ENCODE measurements at regions not wholly inside any gene's neighbourhood (a gene's known extent, or its start where the extent isn't known, plus 50 kb on each side); places are given as distances from the start of the nearest gene placed in this dataset.

GRCh38 chr16:64211331-64211730 is 910.5 kb downstream of the CDH11 start:
- H3K4me2 ChIP-seq (ENCODE audit: insufficient read depth, low read length), result peak overlapping the region; percentile 73
- TF ChIP-seq CTCF (IDR thresholded peaks at IDR 0.05; ENCODE audit: extremely low read depth, low read depth, low read length), result no peak

GRCh38 chr16:64206862-64207261 is 915.0 kb downstream of the CDH11 start:
- peak; percentile 53 for DNase-seq (ENCODE audit: insufficient read length, low spot score, missing footprints)
- no peak overlapping the region for H3K4me3 ChIP-seq (ENCODE audit: insufficient read depth, low read length)
- H3K4me1 ChIP-seq (ENCODE audit: insufficient read depth, low read length), result no peaks in the 10 kb centered on the region
- H4K20me1 ChIP-seq (ENCODE audit: insufficient read depth, low read length), result no peaks in the 10 kb centered on the region
- no peak overlapping the region for H3K27ac ChIP-seq (ENCODE audit: low read depth, low read length)
- H3K79me2 ChIP-seq (ENCODE audit: insufficient read depth, low read length), result no peaks in the 10 kb centered on the region
- no peaks in the 10 kb centered on the region for H3K9me3 ChIP-seq (ENCODE audit: low read depth, low read length)
- no peaks in the 10 kb centered on the region for H3K27me3 ChIP-seq (ENCODE audit: insufficient read depth, low read length)
- H2AFZ ChIP-seq (ENCODE audit: low read length), result no peak overlapping the region
- H3K36me3 ChIP-seq (ENCODE audit: insufficient read depth, low read length), result no peaks in the 10 kb centered on the region
- H3K4me2 ChIP-seq (ENCODE audit: insufficient read depth, low read length), result no peak overlapping the region
- no peak for TF ChIP-seq CTCF (IDR thresholded peaks at IDR 0.05; ENCODE audit: extremely low read depth, low read depth, low read length)

More at GRCh38 chr16:64211331-64211730, 910.5 kb downstream of the CDH11 start:
- H4K20me1 ChIP-seq (ENCODE audit: insufficient read depth, low read length), result no peaks in the 10 kb centered on the region
- H3K36me3 ChIP-seq (ENCODE audit: insufficient read depth, low read length), result no peaks in the 10 kb centered on the region
- no peaks in the 10 kb centered on the region for H3K4me1 ChIP-seq (ENCODE audit: insufficient read depth, low read length)
- peak; percentile 22 for DNase-seq (ENCODE audit: insufficient read length, low spot score, missing footprints)
- peak overlapping the region; percentile 19 for H3K27ac ChIP-seq (ENCODE audit: low read depth, low read length)
- H3K9me3 ChIP-seq (ENCODE audit: low read depth, low read length), result no peaks in the 10 kb centered on the region
- peak overlapping the region; percentile 41 for H3K4me3 ChIP-seq (ENCODE audit: insufficient read depth, low read length)
- no peaks in the 10 kb centered on the region for H3K27me3 ChIP-seq (ENCODE audit: insufficient read depth, low read length)
- H2AFZ ChIP-seq (ENCODE audit: low read length), result peak overlapping the region; percentile 93
- H3K79me2 ChIP-seq (ENCODE audit: insufficient read depth, low read length), result no peaks in the 10 kb centered on the region

GRCh38 chr16:64203126-64203525 is 918.7 kb downstream of the CDH11 start:
- no peak overlapping the region for H3K4me3 ChIP-seq (ENCODE audit: insufficient read depth, low read length)
- no peaks in the 10 kb centered on the region for H3K36me3 ChIP-seq (ENCODE audit: insufficient read depth, low read length)
- H2AFZ ChIP-seq (ENCODE audit: low read length), result no peak overlapping the region
- H3K79me2 ChIP-seq (ENCODE audit: insufficient read depth, low read length), result no peaks in the 10 kb centered on the region
- no peaks in the 10 kb centered on the region for H3K27me3 ChIP-seq (ENCODE audit: insufficient read depth, low read length)
- DNase-seq (ENCODE audit: insufficient read length, low spot score, missing footprints), result no peak
- no peaks in the 10 kb centered on the region for H3K9me3 ChIP-seq (ENCODE audit: low read depth, low read length)
- H3K4me1 ChIP-seq (ENCODE audit: insufficient read depth, low read length), result no peaks in the 10 kb centered on the region
- H4K20me1 ChIP-seq (ENCODE audit: insufficient read depth, low read length), result no peaks in the 10 kb centered on the region
- H3K27ac ChIP-seq (ENCODE audit: low read depth, low read length), result no peak overlapping the region
- TF ChIP-seq CTCF (IDR thresholded peaks at IDR 0.05; ENCODE audit: extremely low read depth, low read depth, low read length), result no peak
- no peak overlapping the region for H3K4me2 ChIP-seq (ENCODE audit: insufficient read depth, low read length)

- no peaks in the 10 kb centered on the region for H3K9me3 ChIP-seq (ENCODE audit: low read depth, low read length)
- H3K4me1 ChIP-seq (ENCODE audit: insufficient read depth, low read length), result no peaks in the 10 kb centered on the region
- no peak overlapping the region for H3K27ac ChIP-seq (ENCODE audit: low read depth, low read length)
- H2AFZ ChIP-seq (ENCODE audit: low read length), result no peak overlapping the region
- DNase-seq (ENCODE audit: insufficient read length, low spot score, missing footprints), result no peak
- H3K79me2 ChIP-seq (ENCODE audit: insufficient read depth, low read length), result no peaks in the 10 kb centered on the region
- no peak for TF ChIP-seq CTCF (IDR thresholded peaks at IDR 0.05; ENCODE audit: extremely low read depth, low read depth, low read length)
- H4K20me1 ChIP-seq (ENCODE audit: insufficient read depth, low read length), result no peaks in the 10 kb centered on the region
- H3K27me3 ChIP-seq (ENCODE audit: insufficient read depth, low read length), result no peaks in the 10 kb centered on the region
- no peak overlapping the region for H3K4me2 ChIP-seq (ENCODE audit: insufficient read depth, low read length)
- no peaks in the 10 kb centered on the region for H3K36me3 ChIP-seq (ENCODE audit: insufficient read depth, low read length)
- no peak overlapping the region for H3K4me3 ChIP-seq (ENCODE audit: insufficient read depth, low read length)
These were observed 919.3 kb downstream of the CDH11 start for GRCh38 chr16:64202571-64202970.

Data from osteoblast (primary cell).